ENCODE measurements at regions not wholly inside any gene's neighbourhood (a gene's known extent, or its start where the extent isn't known, plus 50 kb on each side); places are given as distances from the start of the nearest gene placed in this dataset.
A peak's percentile ranks its signal among the peaks of the same experiment; 100 is the strongest.

- no peak overlapping the region for H4K5ac ChIP-seq (ENCODE audit: insufficient read length, low read depth, low read length)
- H4K91ac ChIP-seq (ENCODE audit: insufficient read length, low read depth, low read length), result no peak overlapping the region
- H3K27me3 ChIP-seq (ENCODE audit: insufficient read depth, low read length), result no peaks in the 10 kb centered on the region
- H3K23me2 ChIP-seq (ENCODE audit: insufficient read length, low read depth, low read length, poor library complexity, severe bottlenecking), result no peaks in the 10 kb centered on the region
- no peak overlapping the region for H3K4ac ChIP-seq (ENCODE audit: low read depth, low read length)
- no peak overlapping the region for H2AK5ac ChIP-seq (ENCODE audit: insufficient read length, low read length)
- TF ChIP-seq CTCF (conservative IDR thresholded peaks at IDR 0.05), result peak; percentile 62
- no peak overlapping the region for H3K56ac ChIP-seq (ENCODE audit: insufficient read length, low read depth, low read length)
- Mint-ChIP-seq H3K27ac (no peak overlapping the region), H3K36me3 (ENCODE audit: insufficient read depth in 1 of 3, low read depth in 3 of 3) (peaks cover 2 to 39% (median 5%) of the 10 kb centered on the region in 3 experiments; a peak in 6 of 7 replicates), H3K4me1 (no peaks in the 10 kb centered on the region), H3K9me3 (peaks cover 25 to 30% of the 10 kb centered on the region in 2 experiments), H3K27me3 (ENCODE audit: low read depth) (no peaks in the 10 kb centered on the region), H3K4me3 (no peak overlapping the region)
- no peaks in the 10 kb centered on the region for H3K79me1 ChIP-seq (ENCODE audit: insufficient read depth, low read depth, low read length, poor library complexity, severe bottlenecking)
- no peak overlapping the region for H2AFZ ChIP-seq (ENCODE audit: low read length)
- H2BK15ac ChIP-seq (ENCODE audit: low read depth, low read length), result no peak overlapping the region
- no CpG with 5 or more reads among the region's 3 CpGs for WGBS (ENCODE audit: extremely low coverage, insufficient read length, low lambda C conversion rate)
- H3K18ac ChIP-seq (ENCODE audit: insufficient read length, low read depth, low read length), result no peak overlapping the region
- H3K27ac ChIP-seq (ENCODE audit: insufficient read length, low read depth, low read length), result no peak overlapping the region
- no peaks in the 10 kb centered on the region for H4K20me1 ChIP-seq (ENCODE audit: control insufficient read depth, insufficient read depth, insufficient read length)
- no peak overlapping the region for H3K4me2 ChIP-seq (ENCODE audit: insufficient read depth, insufficient read length, low read length)
- H3K4me1 ChIP-seq (ENCODE audit: insufficient read depth, low read length), result no peaks in the 10 kb centered on the region
- H4K8ac ChIP-seq (replicated peaks; ENCODE audit: insufficient read length, low read depth, low read length), result no peak overlapping the region
- H3K14ac ChIP-seq (ENCODE audit: insufficient read depth, low read length), result no peak overlapping the region
- no peak overlapping the region for H2BK20ac ChIP-seq (ENCODE audit: low read depth, low read length, poor library complexity, severe bottlenecking)
- peaks cover 12% of the 10 kb centered on the region for H3K9me3 ChIP-seq (ENCODE audit: control insufficient read depth, low read depth, low read length)
- DNase-seq, result no peak
- H3K79me2 ChIP-seq (ENCODE audit: insufficient read depth, low read length), result no peaks in the 10 kb centered on the region
- no peak overlapping the region for H2BK120ac ChIP-seq (ENCODE audit: low read depth, low read length, poor library complexity, severe bottlenecking)
- H3T11ph ChIP-seq (ENCODE audit: low read length), result no peak overlapping the region
- H2BK12ac ChIP-seq (ENCODE audit: insufficient read length, low read depth, low read length), result no peak overlapping the region
- no peak overlapping the region for H2BK5ac ChIP-seq (ENCODE audit: insufficient read length, low read length)
- no peak overlapping the region for H3K23ac ChIP-seq (ENCODE audit: insufficient read length, low read depth, low read length)
- no peak overlapping the region for H3K9ac ChIP-seq (ENCODE audit: extremely low read depth, insufficient read length, low read length)
These were observed 1085.4 kb upstream of the SORCS1 start for GRCh38 chr10:108249940-108250339.

Data from H9 (cell line).